ENCODE measurements at regions not wholly inside any gene's neighbourhood (a gene's known extent, or its start where the extent isn't known, plus 50 kb on each side); places are given as distances from the start of the nearest gene placed in this dataset.

DNA sequence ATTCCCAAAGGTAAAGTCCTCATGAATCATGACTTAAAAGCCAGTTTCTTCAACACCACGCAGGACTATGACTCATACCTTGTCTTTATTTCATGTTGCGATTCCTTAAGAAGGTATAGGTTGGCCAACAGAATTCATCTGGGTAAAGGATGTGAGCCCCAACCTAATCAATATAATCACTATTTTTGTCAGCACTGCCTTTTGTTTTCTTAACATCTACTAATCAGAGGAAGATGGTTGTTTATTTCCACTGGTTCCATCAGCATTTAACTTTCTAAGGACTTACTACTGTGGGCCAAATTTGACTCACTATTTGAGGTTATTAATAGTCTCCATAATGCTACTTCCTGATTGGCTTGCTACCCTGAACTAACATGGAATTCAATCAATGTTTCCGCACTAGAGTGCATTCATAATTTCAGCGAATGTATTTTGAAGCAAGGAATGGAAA lies 78.6 kb downstream of the SCG2 start:
- intact Hi-C loops (cut with micrococcal nuclease; ENCODE audit: unreplicated experiment), result no loop called here
- no peaks in the 10 kb centered on the region for H3K27me3 ChIP-seq (ENCODE audit: control insufficient read depth in 1 of 2, insufficient read depth in 2 of 2, low read length in 2 of 2)
- H3K9me3 ChIP-seq (ENCODE audit: low read length), result no peaks in the 10 kb centered on the region
- in situ Hi-C loops (cut with HindIII; ENCODE audit: extremely low pct_ligation_motif_present, low pct_unique_long_range_greater_than_20kb), result no loop called here
- 29% methylated on average over 4 of the region's 4 CpGs for WGBS (ENCODE audit: low lambda C conversion rate)
- no peaks in the 10 kb centered on the region for H3K4me1 ChIP-seq (ENCODE audit: insufficient read depth, low read length)
- FAIRE-seq (no peak), ATAC-seq (no peak), DNase-seq (ENCODE audit: low spot score) (no peak)
- BruUV-seq (replicated peaks), result no TSS peak
- POLR2A ChIA-PET, result no interaction called here
- H3K4me2 ChIP-seq (ENCODE audit: low read depth, low read length), result no peak overlapping the region
- no peaks in the 10 kb centered on the region for H4K20me1 ChIP-seq (ENCODE audit: insufficient read depth, low read length)
- H3K9ac ChIP-seq (ENCODE audit: insufficient read depth, low read depth, low read length), result no peak overlapping the region
- H2AFZ ChIP-seq (ENCODE audit: low read length), result no peak overlapping the region
- H3K79me2 ChIP-seq (ENCODE audit: insufficient read depth, low read length), result no peaks in the 10 kb centered on the region
- no peaks in the 10 kb centered on the region for H3K36me3 ChIP-seq (replicated peaks in 1 of 2; ENCODE audit: control insufficient read depth in 1 of 2, insufficient read depth in 2 of 2, low read length in 2 of 2)
- H3K27ac ChIP-seq (ENCODE audit: extremely low read length, insufficient read depth, low read length), result no peak overlapping the region
- CTCF ChIA-PET (ENCODE audit: low intra/inter-chr PET ratio, low total read pairs), result no interaction called here
- no peak overlapping the region for H3K4me3 ChIP-seq (replicated peaks in 1 of 3; ENCODE audit: insufficient read depth in 1 of 3, low read depth in 2 of 3, low read length in 3 of 3)
- TF ChIP-seq ZNF451 (CRISPR knock-in tag; IDR thresholded peaks at IDR 0.05) (no peak), ZNF224 (CRISPR knock-in tag; IDR thresholded peaks at IDR 0.05) (no peak), ZNF615 (CRISPR knock-in tag; IDR thresholded peaks at IDR 0.05; ENCODE audit: borderline replicate concordance) (no peak), SOX6 (IDR thresholded peaks at IDR 0.05) (no peak), SOX6 (CRISPR knock-in tag; IDR thresholded peaks at IDR 0.05) (no peak), ZBTB42 (CRISPR knock-in tag; IDR thresholded peaks at IDR 0.05) (no peak), TCF7L2 (IDR thresholded peaks at IDR 0.05; ENCODE audit: low read depth, low read length) (no peak), HOXA3 (CRISPR knock-in tag; IDR thresholded peaks at IDR 0.05) (no peak), NFIC (IDR thresholded peaks at IDR 0.05; ENCODE audit: low read length) (no peak), ZNF354B (CRISPR knock-in tag; IDR thresholded peaks at IDR 0.05) (no peak), ZNF333 (CRISPR knock-in tag; IDR thresholded peaks at IDR 0.05; ENCODE audit: borderline replicate concordance) (no peak)
- TF ChIP-seq, protein P1, sequence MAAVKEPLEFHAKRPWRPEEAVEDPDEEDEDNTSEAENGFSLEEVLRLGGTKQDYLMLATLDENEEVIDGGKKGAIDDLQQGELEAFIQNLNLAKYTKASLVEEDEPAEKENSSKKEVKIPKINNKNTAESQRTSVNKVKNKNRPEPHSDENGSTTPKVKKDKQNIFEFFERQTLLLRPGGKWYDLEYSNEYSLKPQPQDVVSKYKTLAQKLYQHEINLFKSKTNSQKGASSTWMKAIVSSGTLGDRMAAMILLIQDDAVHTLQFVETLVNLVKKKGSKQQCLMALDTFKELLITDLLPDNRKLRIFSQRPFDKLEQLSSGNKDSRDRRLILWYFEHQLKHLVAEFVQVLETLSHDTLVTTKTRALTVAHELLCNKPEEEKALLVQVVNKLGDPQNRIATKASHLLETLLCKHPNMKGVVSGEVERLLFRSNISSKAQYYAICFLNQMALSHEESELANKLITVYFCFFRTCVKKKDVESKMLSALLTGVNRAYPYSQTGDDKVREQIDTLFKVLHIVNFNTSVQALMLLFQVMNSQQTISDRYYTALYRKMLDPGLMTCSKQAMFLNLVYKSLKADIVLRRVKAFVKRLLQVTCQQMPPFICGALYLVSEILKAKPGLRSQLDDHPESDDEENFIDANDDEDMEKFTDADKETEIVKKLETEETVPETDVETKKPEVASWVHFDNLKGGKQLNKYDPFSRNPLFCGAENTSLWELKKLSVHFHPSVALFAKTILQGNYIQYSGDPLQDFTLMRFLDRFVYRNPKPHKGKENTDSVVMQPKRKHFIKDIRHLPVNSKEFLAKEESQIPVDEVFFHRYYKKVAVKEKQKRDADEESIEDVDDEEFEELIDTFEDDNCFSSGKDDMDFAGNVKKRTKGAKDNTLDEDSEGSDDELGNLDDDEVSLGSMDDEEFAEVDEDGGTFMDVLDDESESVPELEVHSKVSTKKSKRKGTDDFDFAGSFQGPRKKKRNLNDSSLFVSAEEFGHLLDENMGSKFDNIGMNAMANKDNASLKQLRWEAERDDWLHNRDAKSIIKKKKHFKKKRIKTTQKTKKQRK (IDR thresholded peaks at IDR 0.05; ENCODE audit: low read length), result no peak
- TF ChIP-seq, protein P2, sequence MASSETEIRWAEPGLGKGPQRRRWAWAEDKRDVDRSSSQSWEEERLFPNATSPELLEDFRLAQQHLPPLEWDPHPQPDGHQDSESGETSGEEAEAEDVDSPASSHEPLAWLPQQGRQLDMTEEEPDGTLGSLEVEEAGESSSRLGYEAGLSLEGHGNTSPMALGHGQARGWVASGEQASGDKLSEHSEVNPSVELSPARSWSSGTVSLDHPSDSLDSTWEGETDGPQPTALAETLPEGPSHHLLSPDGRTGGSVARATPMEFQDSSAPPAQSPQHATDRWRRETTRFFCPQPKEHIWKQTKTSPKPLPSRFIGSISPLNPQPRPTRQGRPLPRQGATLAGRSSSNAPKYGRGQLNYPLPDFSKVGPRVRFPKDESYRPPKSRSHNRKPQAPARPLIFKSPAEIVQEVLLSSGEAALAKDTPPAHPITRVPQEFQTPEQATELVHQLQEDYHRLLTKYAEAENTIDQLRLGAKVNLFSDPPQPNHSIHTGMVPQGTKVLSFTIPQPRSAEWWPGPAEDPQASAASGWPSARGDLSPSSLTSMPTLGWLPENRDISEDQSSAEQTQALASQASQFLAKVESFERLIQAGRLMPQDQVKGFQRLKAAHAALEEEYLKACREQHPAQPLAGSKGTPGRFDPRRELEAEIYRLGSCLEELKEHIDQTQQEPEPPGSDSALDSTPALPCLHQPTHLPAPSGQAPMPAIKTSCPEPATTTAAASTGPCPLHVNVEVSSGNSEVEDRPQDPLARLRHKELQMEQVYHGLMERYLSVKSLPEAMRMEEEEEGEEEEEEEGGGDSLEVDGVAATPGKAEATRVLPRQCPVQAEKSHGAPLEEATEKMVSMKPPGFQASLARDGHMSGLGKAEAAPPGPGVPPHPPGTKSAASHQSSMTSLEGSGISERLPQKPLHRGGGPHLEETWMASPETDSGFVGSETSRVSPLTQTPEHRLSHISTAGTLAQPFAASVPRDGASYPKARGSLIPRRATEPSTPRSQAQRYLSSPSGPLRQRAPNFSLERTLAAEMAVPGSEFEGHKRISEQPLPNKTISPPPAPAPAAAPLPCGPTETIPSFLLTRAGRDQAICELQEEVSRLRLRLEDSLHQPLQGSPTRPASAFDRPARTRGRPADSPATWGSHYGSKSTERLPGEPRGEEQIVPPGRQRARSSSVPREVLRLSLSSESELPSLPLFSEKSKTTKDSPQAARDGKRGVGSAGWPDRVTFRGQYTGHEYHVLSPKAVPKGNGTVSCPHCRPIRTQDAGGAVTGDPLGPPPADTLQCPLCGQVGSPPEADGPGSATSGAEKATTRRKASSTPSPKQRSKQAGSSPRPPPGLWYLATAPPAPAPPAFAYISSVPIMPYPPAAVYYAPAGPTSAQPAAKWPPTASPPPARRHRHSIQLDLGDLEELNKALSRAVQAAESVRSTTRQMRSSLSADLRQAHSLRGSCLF (CRISPR knock-in tag; IDR thresholded peaks at IDR 0.05; ENCODE audit: borderline replicate concordance), result no peak

Data from HepG2 (cell line).